MM.1S (cell line): ENCODE measurements at regions not wholly inside any gene's neighbourhood (a gene's known extent, or its start where the extent isn't known, plus 50 kb on each side); places are given as distances from the start of the nearest gene placed in this dataset.

Experiments
- EZH2 ChIP-seq: fragments of 300-600 bp; sonication (generic); optimal IDR thresholded peaks from 2 replicates; pipeline ENCODE3; 2017; ENCODE audit warnings: low read depth, mild to moderate bottlenecking, antibody characterized with exemption, low read length, mixed read lengths
- TF ChIP-seq, protein P1 (sequence below): fragments of 300-600 bp; sonication (generic); IDR thresholded peaks from 2 replicates; pipeline ENCODE4 v1.5.1; 2016; ENCODE audit warnings: antibody characterized with exemption, low read length, mixed read lengths

DNA sequence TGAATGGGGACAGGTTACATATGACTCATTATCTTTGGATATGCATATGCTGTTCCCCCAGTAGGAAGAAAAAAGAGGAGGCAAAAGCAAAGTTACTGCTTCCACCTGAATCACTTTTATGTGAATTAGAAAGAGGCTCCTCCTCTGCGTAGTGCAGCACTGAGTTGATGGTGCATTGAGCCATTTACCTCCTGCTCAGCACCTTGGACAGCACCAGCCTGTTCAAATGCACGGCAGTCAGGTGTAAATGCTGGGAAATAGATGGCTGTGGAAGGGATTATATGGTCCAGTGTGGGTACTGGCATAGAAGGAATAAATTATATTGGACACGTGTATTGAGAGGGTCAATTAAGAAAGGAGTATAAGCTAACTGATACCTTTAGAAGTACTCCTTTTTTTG is 541.9 kb upstream of the SEL1L start:
- TF ChIP-seq, protein P1, sequence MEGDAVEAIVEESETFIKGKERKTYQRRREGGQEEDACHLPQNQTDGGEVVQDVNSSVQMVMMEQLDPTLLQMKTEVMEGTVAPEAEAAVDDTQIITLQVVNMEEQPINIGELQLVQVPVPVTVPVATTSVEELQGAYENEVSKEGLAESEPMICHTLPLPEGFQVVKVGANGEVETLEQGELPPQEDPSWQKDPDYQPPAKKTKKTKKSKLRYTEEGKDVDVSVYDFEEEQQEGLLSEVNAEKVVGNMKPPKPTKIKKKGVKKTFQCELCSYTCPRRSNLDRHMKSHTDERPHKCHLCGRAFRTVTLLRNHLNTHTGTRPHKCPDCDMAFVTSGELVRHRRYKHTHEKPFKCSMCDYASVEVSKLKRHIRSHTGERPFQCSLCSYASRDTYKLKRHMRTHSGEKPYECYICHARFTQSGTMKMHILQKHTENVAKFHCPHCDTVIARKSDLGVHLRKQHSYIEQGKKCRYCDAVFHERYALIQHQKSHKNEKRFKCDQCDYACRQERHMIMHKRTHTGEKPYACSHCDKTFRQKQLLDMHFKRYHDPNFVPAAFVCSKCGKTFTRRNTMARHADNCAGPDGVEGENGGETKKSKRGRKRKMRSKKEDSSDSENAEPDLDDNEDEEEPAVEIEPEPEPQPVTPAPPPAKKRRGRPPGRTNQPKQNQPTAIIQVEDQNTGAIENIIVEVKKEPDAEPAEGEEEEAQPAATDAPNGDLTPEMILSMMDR, result no peak
- no peak for TF ChIP-seq EZH2
